ENCODE measurements at regions not wholly inside any gene's neighbourhood (a gene's known extent, or its start where the extent isn't known, plus 50 kb on each side); places are given as distances from the start of the nearest gene placed in this dataset.

GRCh38 chr12:102570256-102570655 lies 89.9 kb upstream of the IGF1 start:
- TF ChIP-seq TARDBP (IDR thresholded peaks at IDR 0.05) (no peak), PKNOX1 (IDR thresholded peaks at IDR 0.05) (no peak), ELF4 (IDR thresholded peaks at IDR 0.05) (no peak), FOXA1 (IDR thresholded peaks at IDR 0.05) (no peak), SUZ12 (IDR thresholded peaks at IDR 0.05) (no peak), FOXM1 (IDR thresholded peaks at IDR 0.05; ENCODE audit: borderline replicate concordance) (no peak)
